A172 (cell line): ENCODE measurements at regions not wholly inside any gene's neighbourhood (a gene's known extent, or its start where the extent isn't known, plus 50 kb on each side); places are given as distances from the start of the nearest gene placed in this dataset.
"Not testable (repeated sequence)": the region's sequence is repeated elsewhere in the genome, so short reads cannot be mapped to it uniquely, and the experiment has no call there.

Experiments
- DNase-seq: peaks from one replicate; pipeline ENCODE4 v3.0.0-alpha.2; 2015; ENCODE audit warnings: low spot score

GRCh38 chr11:112310848-112311247 lies 50.2 kb upstream of the PLET1 start:
- no peak for DNase-seq

GRCh38 chr11:112315057-112315720 lies 54.5 kb upstream of the PLET1 start:
- no peak for DNase-seq

GRCh38 chr11:112315861-112316739 lies 55.4 kb upstream of the PLET1 start:
- no peak for DNase-seq

- no peak for DNase-seq
Observed at GRCh38 chr11:112316971-112317370, 56.3 kb upstream of the PLET1 start.

GRCh38 chr11:112318184-112318591 lies 57.5 kb upstream of the PLET1 start:
- peak; percentile 66 for DNase-seq

GRCh38 chr11:112318661-112319060 lies 58.0 kb upstream of the PLET1 start:
- no peak for DNase-seq

- no peak for DNase-seq
Observed at GRCh38 chr11:112320668-112321067, 60.0 kb upstream of the PLET1 start.

- peak; percentile 91 for DNase-seq
Observed at GRCh38 chr11:112321501-112322172, 61.0 kb upstream of the PLET1 start.

- DNase-seq, result no peak
Observed at GRCh38 chr11:112322173-112322790, 61.6 kb upstream of the PLET1 start.

- no peak for DNase-seq
Observed at GRCh38 chr11:112334381-112334780, 73.7 kb upstream of the PLET1 start.

GRCh38 chr11:112336356-112336886 lies 75.8 kb upstream of the PLET1 start:
- DNase-seq, result no peak

- DNase-seq, result no peak
Observed at GRCh38 chr11:112339566-112339965, 78.9 kb upstream of the PLET1 start.

- no peak for DNase-seq
Observed at GRCh38 chr11:112343368-112344039, 82.8 kb upstream of the PLET1 start.

- DNase-seq, result no peak
Observed at GRCh38 chr11:112344040-112344413, 83.4 kb upstream of the PLET1 start.

- DNase-seq, result no peak
Observed at GRCh38 chr11:112345166-112345565, 84.5 kb upstream of the PLET1 start.

GRCh38 chr11:112345706-112346105 lies 85.0 kb upstream of the PLET1 start:
- no peak for DNase-seq

GRCh38 chr11:112346586-112346985 lies 85.9 kb upstream of the PLET1 start:
- DNase-seq, result no peak

GRCh38 chr11:112348480-112349029 lies 87.9 kb upstream of the PLET1 start:
- no peak for DNase-seq

- not testable (repeated sequence) for DNase-seq
Observed at GRCh38 chr11:112351423-112351822, 90.8 kb upstream of the PLET1 start.

- DNase-seq, result no peak
Observed at GRCh38 chr11:112352907-112353306, 92.2 kb upstream of the PLET1 start.

- DNase-seq, result no peak
Observed at GRCh38 chr11:112354364-112354763, 93.7 kb upstream of the PLET1 start.
